ENCODE measurements at regions not wholly inside any gene's neighbourhood (a gene's known extent, or its start where the extent isn't known, plus 50 kb on each side); places are given as distances from the start of the nearest gene placed in this dataset.
"Not testable (repeated sequence)": the region's sequence is repeated elsewhere in the genome, so short reads cannot be mapped to it uniquely, and the experiment has no call there.

- DNase-seq (ENCODE audit: low spot score), result no peak
Measured at GRCh38 chr2:53356291-53356905, 411.2 kb upstream of the CHAC2 start.

- peak; percentile 18 for DNase-seq (ENCODE audit: low spot score)
Measured at GRCh38 chr2:53353135-53354114, 414.2 kb upstream of the CHAC2 start.

GRCh38 chr2:53347269-53347668 lies 420.3 kb upstream of the CHAC2 start:
- DNase-seq (ENCODE audit: low spot score), result no peak

GRCh38 chr2:53342248-53342647 lies 425.4 kb upstream of the CHAC2 start:
- DNase-seq (ENCODE audit: low spot score), result no peak

GRCh38 chr2:53334610-53335009 lies 433.0 kb upstream of the CHAC2 start:
- no peak for DNase-seq (ENCODE audit: low spot score)

- DNase-seq (ENCODE audit: low spot score), result no peak
Measured at GRCh38 chr2:53331667-53332066, 435.9 kb upstream of the CHAC2 start.

- DNase-seq (ENCODE audit: low spot score), result no peak
Measured at GRCh38 chr2:53317861-53318260, 449.7 kb upstream of the CHAC2 start.

GRCh38 chr2:53315149-53315548 lies 452.5 kb upstream of the CHAC2 start:
- DNase-seq (ENCODE audit: low spot score), result peak; percentile 62

- DNase-seq (ENCODE audit: low spot score), result peak; percentile 56
Measured at GRCh38 chr2:53314718-53315117, 452.9 kb upstream of the CHAC2 start.

GRCh38 chr2:53313644-53314043 lies 454.0 kb upstream of the CHAC2 start:
- not testable (repeated sequence) for DNase-seq (ENCODE audit: low spot score)

GRCh38 chr2:53312721-53313120 lies 454.9 kb upstream of the CHAC2 start:
- no peak for DNase-seq (ENCODE audit: low spot score)

- DNase-seq (ENCODE audit: low spot score), result no peak
Measured at GRCh38 chr2:53312181-53312580, 455.4 kb upstream of the CHAC2 start.

- no peak for DNase-seq (ENCODE audit: low spot score)
Measured at GRCh38 chr2:53303012-53303578, 464.5 kb upstream of the CHAC2 start.

- no peak for DNase-seq (ENCODE audit: low spot score)
Measured at GRCh38 chr2:53302455-53302854, 465.1 kb upstream of the CHAC2 start.

GRCh38 chr2:53289309-53290006 lies 478.1 kb upstream of the CHAC2 start:
- DNase-seq (ENCODE audit: low spot score), result no peak

GRCh38 chr2:53286345-53286744 lies 481.3 kb upstream of the CHAC2 start:
- no peak for DNase-seq (ENCODE audit: low spot score)

GRCh38 chr2:53275743-53276142 lies 491.9 kb upstream of the CHAC2 start:
- DNase-seq (ENCODE audit: low spot score), result no peak

GRCh38 chr2:53268626-53269025 lies 499.0 kb upstream of the CHAC2 start:
- DNase-seq (ENCODE audit: low spot score), result no peak

GRCh38 chr2:53268086-53268485 lies 499.5 kb upstream of the CHAC2 start:
- DNase-seq (ENCODE audit: low spot score), result no peak

- peak; percentile 18 for DNase-seq (ENCODE audit: low spot score)
Measured at GRCh38 chr2:53265544-53266299, 501.9 kb upstream of the CHAC2 start.

- DNase-seq (ENCODE audit: low spot score), result no peak
Measured at GRCh38 chr2:53260568-53260967, 507.0 kb upstream of the CHAC2 start.
